Globus pallidus (tissue), 1 donor: ENCODE measurements at regions not wholly inside any gene's neighbourhood (a gene's known extent, or its start where the extent isn't known, plus 50 kb on each side); places are given as distances from the start of the nearest gene placed in this dataset.
"Not testable (repeated sequence)": the region's sequence is repeated elsewhere in the genome, so short reads cannot be mapped to it uniquely, and the experiment has no call there.

ENCODE experiments used
- DNase-seq: peaks from one replicate; pipeline ENCODE4 v3.0.0-alpha.2; 2015; ENCODE audit warnings: low spot score

GRCh38 chr2:146405402-146406309, 1439.2 kb upstream of the ACVR2A start:
- not testable (repeated sequence) for DNase-seq

- not testable (repeated sequence) for DNase-seq
Observed at GRCh38 chr2:146403546-146404160, 1441.2 kb upstream of the ACVR2A start.

GRCh38 chr2:146392631-146393030, 1452.2 kb upstream of the ACVR2A start:
- no peak for DNase-seq

- no peak for DNase-seq
Observed at GRCh38 chr2:146392186-146392585, 1452.6 kb upstream of the ACVR2A start.

GRCh38 chr2:146388757-146389156, 1456.1 kb upstream of the ACVR2A start:
- DNase-seq, result no peak

GRCh38 chr2:146386096-146386495, 1458.7 kb upstream of the ACVR2A start:
- DNase-seq, result no peak

- DNase-seq, result no peak
Observed at GRCh38 chr2:146385031-146385430, 1459.8 kb upstream of the ACVR2A start.

GRCh38 chr2:146376511-146377064, 1468.2 kb upstream of the ACVR2A start:
- DNase-seq, result no peak

- DNase-seq, result no peak
Observed at GRCh38 chr2:146374505-146374904, 1470.3 kb upstream of the ACVR2A start.

GRCh38 chr2:146371364-146371763, 1473.5 kb upstream of the ACVR2A start:
- not testable (repeated sequence) for DNase-seq

GRCh38 chr2:146370826-146371225, 1474.0 kb upstream of the ACVR2A start:
- no peak for DNase-seq

GRCh38 chr2:146366276-146366675, 1478.6 kb upstream of the ACVR2A start:
- no peak for DNase-seq

- no peak for DNase-seq
Observed at GRCh38 chr2:146365041-146365440, 1479.8 kb upstream of the ACVR2A start.

- DNase-seq, result no peak
Observed at GRCh38 chr2:146363731-146364130, 1481.1 kb upstream of the ACVR2A start.

- DNase-seq, result no peak
Observed at GRCh38 chr2:146351689-146352088, 1493.1 kb upstream of the ACVR2A start.

- DNase-seq, result no peak
Observed at GRCh38 chr2:146349334-146349733, 1495.5 kb upstream of the ACVR2A start.

- DNase-seq, result no peak
Observed at GRCh38 chr2:146324951-146325350, 1519.9 kb upstream of the ACVR2A start.

- no peak for DNase-seq
Observed at GRCh38 chr2:146323564-146323963, 1521.3 kb upstream of the ACVR2A start.

- peak; percentile 2 for DNase-seq
Observed at GRCh38 chr2:146321175-146321574, 1523.7 kb upstream of the ACVR2A start.

GRCh38 chr2:146317959-146318358, 1526.9 kb upstream of the ACVR2A start:
- no peak for DNase-seq

GRCh38 chr2:146312899-146313298, 1531.9 kb upstream of the ACVR2A start:
- no peak for DNase-seq

- DNase-seq, result no peak
Observed at GRCh38 chr2:146305164-146305563, 1539.7 kb upstream of the ACVR2A start.

- no peak for DNase-seq
Observed at GRCh38 chr2:146301287-146301686, 1543.5 kb upstream of the ACVR2A start.
